CD14-positive monocyte (primary cell): ENCODE measurements at regions not wholly inside any gene's neighbourhood (a gene's known extent, or its start where the extent isn't known, plus 50 kb on each side); places are given as distances from the start of the nearest gene placed in this dataset.

Source experiments
- DNase-seq, 3 donors: peaks; one replicate each; pipeline ENCODE4 v3.0.0-alpha.2; 2011 to 2022
- H2AFZ ChIP-seq: 2 replicates; pipeline ENCODE4 v1.6.0; 2012; ENCODE audit warnings: mild to moderate bottlenecking, low read depth, low read length, inconsistent platforms; ENCODE audit not compliant: insufficient read depth, poor library complexity, severe bottlenecking
- H3K27ac ChIP-seq, 2 donors: 1 replicate in 1 of 2; 2 replicates in 1 of 2; pipeline ENCODE4 v1.5.1; 2012 to 2013; ENCODE audit warnings: low read length in 2 of 2, control low read depth in 1 of 2, inconsistent platforms in 1 of 2, low read depth in 1 of 2, mild to moderate bottlenecking in 1 of 2
- H3K27me3 ChIP-seq, 2 donors: one replicate each; pipeline versions ENCODE4 v1.6.0 to v1.6.1; 2011 to 2013; ENCODE audit warnings: low read length in 2 of 2; ENCODE audit not compliant: control insufficient read depth in 2 of 2, insufficient read depth in 2 of 2
- H3K36me3 ChIP-seq, 2 donors: replicated peaks in 1 of 2; 1 replicate in 1 of 2; 2 replicates in 1 of 2; pipeline versions ENCODE4 v1.5.1 to v1.6.1; 2012 to 2013; ENCODE audit warnings: low read length in 2 of 2, control low read depth in 1 of 2, inconsistent platforms in 1 of 2, mild to moderate bottlenecking in 1 of 2; ENCODE audit not compliant: insufficient read depth in 2 of 2, control insufficient read depth in 1 of 2
- H3K4me1 ChIP-seq, 2 donors: 1 replicate in 1 of 2; 2 replicates in 1 of 2; pipeline versions ENCODE4 v1.5.1 to v1.6.1; 2012 to 2013; ENCODE audit warnings: low read length in 2 of 2, control low read depth in 1 of 2, inconsistent platforms in 1 of 2, mild to moderate bottlenecking in 1 of 2, moderate library complexity in 1 of 2; ENCODE audit not compliant: insufficient read depth in 2 of 2, control insufficient read depth in 1 of 2
- H3K4me2 ChIP-seq: replicated peaks from 2 replicates; pipeline ENCODE3; 2012; ENCODE audit warnings: low read length, moderate library complexity, mild to moderate bottlenecking; ENCODE audit not compliant: poor library complexity, severe bottlenecking; ENCODE audit errors: extremely low read depth
- H3K4me3 ChIP-seq, 3 experiments: fragments of 200-600 bp in 1 of 3; sonication (generic) in 1 of 3; replicated peaks in 1 of 3; 1 replicate in 2 of 3; 2 replicates in 1 of 3; pipeline ENCODE4 v1.5.1; 2011 to 2013; ENCODE audit warnings: low read length in 3 of 3, mild to moderate bottlenecking in 3 of 3, control low read depth in 2 of 3, low read depth in 2 of 3, inconsistent platforms in 1 of 3, moderate library complexity in 1 of 3
- H3K79me2 ChIP-seq: 2 replicates; pipeline ENCODE4 v1.6.0; 2012; ENCODE audit warnings: mild to moderate bottlenecking, control low read depth, inconsistent platforms, low read length, moderate library complexity; ENCODE audit not compliant: insufficient read depth
- H3K9ac ChIP-seq: 2 replicates; pipeline ENCODE4 v1.6.0; 2017; ENCODE audit warnings: low read length, mild to moderate bottlenecking; ENCODE audit not compliant: insufficient read depth, poor library complexity, severe bottlenecking
- H3K9me3 ChIP-seq, 2 donors: replicated peaks in 1 of 2; 1 replicate in 1 of 2; 2 replicates in 1 of 2; pipeline versions ENCODE4 v1.5.1 to v1.6.1; 2012 to 2013; ENCODE audit warnings: low read length in 2 of 2, control low read depth in 1 of 2; ENCODE audit not compliant: control insufficient read depth in 1 of 2, insufficient read depth in 1 of 2
- H4K20me1 ChIP-seq: 2 replicates; pipeline ENCODE4 v1.6.0; 2012; ENCODE audit warnings: mild to moderate bottlenecking, low read length, control low read depth, moderate library complexity; ENCODE audit not compliant: insufficient read depth
- H3K27ac Mint-ChIP-seq, 7 donors: one replicate each; pipeline ENCODE4 v1.8.0; 2020; ENCODE audit warnings: mild to moderate bottlenecking in 7 of 7, mixed read lengths in 7 of 7, moderate library complexity in 6 of 7, inconsistent platforms in 2 of 7
- H3K27me3 Mint-ChIP-seq, 3 donors: one replicate each; pipeline ENCODE4 v1.8.0; 2021 to 2022; ENCODE audit warnings: low read depth in 3 of 3, mild to moderate bottlenecking in 3 of 3, mixed read lengths in 3 of 3, moderate library complexity in 3 of 3, inconsistent platforms in 1 of 3
- H3K36me3 Mint-ChIP-seq, 2 donors: one replicate each; pipeline ENCODE4 v1.8.0; 2020; ENCODE audit warnings: mixed read lengths in 2 of 2, inconsistent platforms in 1 of 2, mild to moderate bottlenecking in 1 of 2
- H3K4me1 Mint-ChIP-seq: one replicate; pipeline ENCODE4 v1.8.0; 2020; ENCODE audit warnings: mild to moderate bottlenecking, mixed read lengths
- H3K4me3 Mint-ChIP-seq, 2 donors: one replicate each; pipeline ENCODE4 v1.8.0; 2020; ENCODE audit warnings: mild to moderate bottlenecking in 2 of 2, mixed read lengths in 2 of 2, moderate library complexity in 1 of 2
- H3K9me3 Mint-ChIP-seq, 7 donors: one replicate each; pipeline ENCODE4 v1.8.0; 2020 to 2022; ENCODE audit warnings: mixed read lengths in 7 of 7, mild to moderate bottlenecking in 6 of 7, moderate library complexity in 6 of 7, inconsistent platforms in 2 of 7
- WGBS: methylation state at CpG from one replicate; pipeline ENCODE4 v1.1.5; 2013; ENCODE audit warnings: missing lambda C conversion rate; ENCODE audit not compliant: insufficient coverage; 5-methylcytosine and 5-hydroxymethylcytosine counted together
- intact Hi-C, 2 donors: fragments of 100-400 bp; cut with micrococcal nuclease; formaldehyde crosslinking; loops; one replicate each; pipeline versions ENCODE4 v1.15.0 to v1.15.1; 2023
- TF ChIP-seq, protein P1 (sequence below): fragments of 200-600 bp; IDR thresholded peaks from one replicate; pipeline ENCODE4 v1.8.0; 2022; ENCODE audit warnings: antibody characterized with exemption, mild to moderate bottlenecking

DNA sequence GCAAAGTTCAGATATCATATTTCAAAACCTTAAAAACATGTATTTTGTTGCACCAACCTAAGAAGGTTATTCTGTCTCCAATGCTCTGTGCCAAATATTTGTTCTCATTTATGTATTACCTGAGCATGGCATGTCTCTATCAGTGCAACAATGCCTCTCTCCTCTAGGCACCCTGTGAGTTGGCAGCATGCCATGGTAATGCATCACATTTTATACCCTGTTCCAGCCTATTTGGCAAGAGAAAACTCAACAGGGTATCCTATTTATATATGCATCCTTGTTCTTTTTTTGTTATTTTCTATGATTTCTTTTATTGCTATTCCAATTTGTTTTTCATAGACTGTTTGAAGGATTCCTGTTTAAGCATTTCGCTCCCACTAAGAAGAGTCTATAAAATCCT is 126.3 kb upstream of the NRXN1 start:
- Histone ChIP-seq H3K27me3 (no peaks in the 10 kb centered on the region), H3K4me1 (no peaks in the 10 kb centered on the region), H3K4me2 (no peak overlapping the region), H4K20me1 (no peaks in the 10 kb centered on the region), H3K36me3 (no peaks in the 10 kb centered on the region), H3K4me3 (no peak overlapping the region), H3K9me3 (no peaks in the 10 kb centered on the region), H3K27ac (no peak overlapping the region), H2AFZ (no peak overlapping the region), H3K79me2 (no peaks in the 10 kb centered on the region), H3K9ac (no peak overlapping the region)
- peaks cover 0 to 6% (median 0%) of the 10 kb centered on the region in 7 donors for H3K9me3 Mint-ChIP-seq
- no peak for DNase-seq
- TF ChIP-seq, protein P1, sequence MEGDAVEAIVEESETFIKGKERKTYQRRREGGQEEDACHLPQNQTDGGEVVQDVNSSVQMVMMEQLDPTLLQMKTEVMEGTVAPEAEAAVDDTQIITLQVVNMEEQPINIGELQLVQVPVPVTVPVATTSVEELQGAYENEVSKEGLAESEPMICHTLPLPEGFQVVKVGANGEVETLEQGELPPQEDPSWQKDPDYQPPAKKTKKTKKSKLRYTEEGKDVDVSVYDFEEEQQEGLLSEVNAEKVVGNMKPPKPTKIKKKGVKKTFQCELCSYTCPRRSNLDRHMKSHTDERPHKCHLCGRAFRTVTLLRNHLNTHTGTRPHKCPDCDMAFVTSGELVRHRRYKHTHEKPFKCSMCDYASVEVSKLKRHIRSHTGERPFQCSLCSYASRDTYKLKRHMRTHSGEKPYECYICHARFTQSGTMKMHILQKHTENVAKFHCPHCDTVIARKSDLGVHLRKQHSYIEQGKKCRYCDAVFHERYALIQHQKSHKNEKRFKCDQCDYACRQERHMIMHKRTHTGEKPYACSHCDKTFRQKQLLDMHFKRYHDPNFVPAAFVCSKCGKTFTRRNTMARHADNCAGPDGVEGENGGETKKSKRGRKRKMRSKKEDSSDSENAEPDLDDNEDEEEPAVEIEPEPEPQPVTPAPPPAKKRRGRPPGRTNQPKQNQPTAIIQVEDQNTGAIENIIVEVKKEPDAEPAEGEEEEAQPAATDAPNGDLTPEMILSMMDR, result no peak
- no peak overlapping the region for H3K4me3 Mint-ChIP-seq
- no CpG with 5 or more reads among the region's 1 CpG for WGBS
- no peak overlapping the region for H3K27ac Mint-ChIP-seq
- intact Hi-C loops, result no loop called here
- no peaks in the 10 kb centered on the region for H3K36me3 Mint-ChIP-seq
- H3K4me1 Mint-ChIP-seq, result no peaks in the 10 kb centered on the region
- H3K27me3 Mint-ChIP-seq, result no peaks in the 10 kb centered on the region

DNA sequence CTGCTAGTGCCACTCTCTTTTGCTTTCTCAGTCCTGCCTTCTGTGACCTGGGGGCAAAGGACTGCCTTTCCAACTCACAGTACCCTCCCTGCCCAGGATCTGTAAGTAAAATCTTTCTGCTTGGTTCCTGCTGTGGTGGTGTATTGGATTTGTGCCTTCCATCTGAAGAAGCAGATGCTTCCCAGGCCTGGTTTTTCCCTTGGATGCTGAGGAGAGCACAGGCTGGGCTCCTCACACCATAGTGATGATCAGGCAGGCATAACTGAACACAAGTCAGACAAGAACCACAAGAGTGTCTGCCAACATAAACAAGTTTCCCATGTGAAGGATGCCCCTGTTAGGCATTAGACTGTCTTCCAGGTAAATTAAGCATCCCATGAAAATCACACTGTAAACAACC is 121.3 kb upstream of the NRXN1 start:
- H3K9me3 Mint-ChIP-seq, result peaks cover 0 to 14% (median 6%) of the 10 kb centered on the region in 7 donors
- no peak overlapping the region for H3K9ac ChIP-seq
- peaks cover 9 to 12% of the 10 kb centered on the region in 2 donors for H3K9me3 ChIP-seq
- H3K4me1 ChIP-seq, result no peaks in the 10 kb centered on the region
- H3K4me1 Mint-ChIP-seq, result no peaks in the 10 kb centered on the region
- H3K4me3 ChIP-seq, result no peak overlapping the region
- no peak overlapping the region for H3K27ac ChIP-seq
- TF ChIP-seq, protein P1, result no peak
- H3K27me3 Mint-ChIP-seq, result no peaks in the 10 kb centered on the region
- no peak overlapping the region for H3K4me3 Mint-ChIP-seq
- H2AFZ ChIP-seq, result no peak overlapping the region
- intact Hi-C loops, result no loop called here
- H3K36me3 ChIP-seq, result no peaks in the 10 kb centered on the region
- H3K4me2 ChIP-seq, result no peak overlapping the region
- no peak overlapping the region for H3K27ac Mint-ChIP-seq
- no peaks in the 10 kb centered on the region for H4K20me1 ChIP-seq
- no peaks in the 10 kb centered on the region for H3K79me2 ChIP-seq
- no peak for DNase-seq
- H3K27me3 ChIP-seq, result no peaks in the 10 kb centered on the region
- no peaks in the 10 kb centered on the region for H3K36me3 Mint-ChIP-seq
